HEK293 (cell line): ENCODE measurements at regions not wholly inside any gene's neighbourhood (a gene's known extent, or its start where the extent isn't known, plus 50 kb on each side); places are given as distances from the start of the nearest gene placed in this dataset.
A peak's percentile ranks its signal among the peaks of the same experiment; 100 is the strongest.

ENCODE experiments used
- EGR2 ChIP-seq: fragments of 450-650 bp; formaldehyde crosslinking; IDR thresholded peaks from 2 replicates; pipeline ENCODE4 v1.5.1; 2016; ENCODE audit warnings: low read depth, missing biosample characterization, missing genetic modification characterization
- GLIS2 ChIP-seq: fragments of 450-650 bp; formaldehyde crosslinking; IDR thresholded peaks from 2 replicates; pipeline ENCODE4 v1.5.1; 2016; ENCODE audit warnings: missing biosample characterization, missing genetic modification characterization
- HOXD13 ChIP-seq: sonication (generic); formaldehyde crosslinking; IDR thresholded peaks from 2 replicates; pipeline ENCODE4 v1.8.0; 2022; ENCODE audit warnings: missing genetic modification reagents, borderline replicate concordance
- SP7 ChIP-seq: fragments of 450-650 bp; formaldehyde crosslinking; IDR thresholded peaks from 2 replicates; pipeline ENCODE4 v1.5.1; 2016; ENCODE audit warnings: missing biosample characterization, missing genetic modification characterization
- YY1 ChIP-seq: fragments of 450-650 bp; formaldehyde crosslinking; IDR thresholded peaks from 2 replicates; pipeline ENCODE4 v1.5.1; 2018; ENCODE audit warnings: missing biosample characterization, missing genetic modification characterization
- ZBTB7A ChIP-seq: fragments of 450-650 bp; formaldehyde crosslinking; IDR thresholded peaks from 2 replicates; pipeline ENCODE4 v1.5.1; 2016; ENCODE audit warnings: low read depth, missing biosample characterization, missing genetic modification characterization
- ZNF155 ChIP-seq: fragments of 450-650 bp; formaldehyde crosslinking; IDR thresholded peaks from 2 replicates; pipeline ENCODE4 v1.5.1; 2016; ENCODE audit warnings: missing biosample characterization, missing genetic modification characterization
- ZNF23 ChIP-seq: fragments of 450-650 bp; formaldehyde crosslinking; IDR thresholded peaks from 2 replicates; pipeline ENCODE4 v1.5.1; 2016; ENCODE audit warnings: missing biosample characterization, missing genetic modification characterization, borderline replicate concordance
- ZNF266 ChIP-seq: fragments of 450-650 bp; formaldehyde crosslinking; IDR thresholded peaks from 2 replicates; pipeline ENCODE4 v1.5.1; 2016; ENCODE audit warnings: missing biosample characterization, missing genetic modification characterization, low read depth
- ZNF37A ChIP-seq: fragments of 450-650 bp; IDR thresholded peaks from 2 replicates; pipeline ENCODE4 v1.5.1; 2018; ENCODE audit warnings: missing biosample characterization, missing genetic modification characterization
- ZNF416 ChIP-seq: fragments of 450-650 bp; formaldehyde crosslinking; IDR thresholded peaks from 2 replicates; pipeline ENCODE4 v1.5.1; 2016; ENCODE audit warnings: missing biosample characterization, missing genetic modification characterization
- ZNF426 ChIP-seq: fragments of 450-650 bp; formaldehyde crosslinking; IDR thresholded peaks from 2 replicates; pipeline ENCODE4 v1.5.1; 2017; ENCODE audit warnings: missing biosample characterization, missing genetic modification characterization, mild to moderate bottlenecking, inconsistent platforms, moderate library complexity
- ZNF48 ChIP-seq: fragments of 450-650 bp; formaldehyde crosslinking; IDR thresholded peaks from 2 replicates; pipeline ENCODE4 v1.5.1; 2016; ENCODE audit warnings: missing biosample characterization, missing genetic modification characterization
- ZNF510 ChIP-seq: fragments of 450-650 bp; formaldehyde crosslinking; IDR thresholded peaks from 2 replicates; pipeline ENCODE4 v1.5.1; 2018; ENCODE audit warnings: mild to moderate bottlenecking, missing genetic modification characterization, missing biosample characterization; ENCODE audit not compliant: insufficient replicate concordance
- ZNF555 ChIP-seq: fragments of 450-650 bp; formaldehyde crosslinking; conservative IDR thresholded peaks from 2 replicates; pipeline ENCODE4 v1.5.1; 2017; ENCODE audit warnings: missing biosample characterization, mild to moderate bottlenecking, missing genetic modification characterization, inconsistent platforms
- ZNF596 ChIP-seq: fragments of 450-650 bp; IDR thresholded peaks from 2 replicates; pipeline ENCODE4 v1.5.0; 2018; ENCODE audit warnings: missing biosample characterization, mild to moderate bottlenecking, missing genetic modification characterization, moderate library complexity
- ZNF600 ChIP-seq: fragments of 450-650 bp; formaldehyde crosslinking; IDR thresholded peaks from 2 replicates; pipeline ENCODE4 v1.5.1; 2016; ENCODE audit warnings: missing biosample characterization, missing genetic modification characterization
- ZNF621 ChIP-seq: fragments of 450-650 bp; formaldehyde crosslinking; IDR thresholded peaks from 2 replicates; pipeline ENCODE4 v1.5.1; 2017; ENCODE audit warnings: missing biosample characterization, missing genetic modification characterization
- ZNF623 ChIP-seq: fragments of 450-650 bp; formaldehyde crosslinking; IDR thresholded peaks from 2 replicates; pipeline ENCODE4 v1.5.1; 2016; ENCODE audit warnings: missing biosample characterization, missing genetic modification characterization
- ZNF701 ChIP-seq: fragments of 450-650 bp; formaldehyde crosslinking; IDR thresholded peaks from 2 replicates; pipeline ENCODE4 v1.5.1; 2016; ENCODE audit warnings: missing biosample characterization, missing genetic modification characterization
- ZNF747 ChIP-seq: fragments of 450-650 bp; formaldehyde crosslinking; IDR thresholded peaks from 2 replicates; pipeline ENCODE4 v1.5.1; 2016; ENCODE audit warnings: missing biosample characterization, missing genetic modification characterization
- TF ChIP-seq, protein P1 (sequence below): fragments of 450-650 bp; formaldehyde crosslinking; IDR thresholded peaks from 2 replicates; pipeline ENCODE4 v1.5.1; 2016; ENCODE audit warnings: missing biosample characterization, missing genetic modification characterization
- TF ChIP-seq, protein P2 (sequence below): fragments of 450-650 bp; formaldehyde crosslinking; optimal IDR thresholded peaks from 2 replicates; pipeline ENCODE3; 2016; ENCODE audit warnings: missing biosample characterization, mild to moderate bottlenecking, missing genetic modification characterization
- TF ChIP-seq, protein P3 (sequence below): fragments of 450-650 bp; formaldehyde crosslinking; IDR thresholded peaks from 2 replicates; pipeline ENCODE4 v1.5.1; 2016; ENCODE audit warnings: missing biosample characterization, missing genetic modification characterization
- TF ChIP-seq, protein P4 (sequence below): fragments of 450-650 bp; formaldehyde crosslinking; IDR thresholded peaks from 2 replicates; pipeline ENCODE4 v1.5.1; 2016; ENCODE audit warnings: missing biosample characterization, missing genetic modification characterization
- TF ChIP-seq, protein P5 (sequence below): fragments of 450-650 bp; IDR thresholded peaks from 2 replicates; pipeline ENCODE4 v1.5.1; 2018; ENCODE audit warnings: missing biosample characterization, missing genetic modification characterization
- TF ChIP-seq, protein P6 (sequence below): fragments of 450-650 bp; formaldehyde crosslinking; IDR thresholded peaks from 2 replicates; pipeline ENCODE4 v1.5.1; 2017; ENCODE audit warnings: missing biosample characterization, missing genetic modification characterization
- TF ChIP-seq, protein P7 (sequence below): fragments of 450-650 bp; formaldehyde crosslinking; IDR thresholded peaks from 2 replicates; pipeline ENCODE4 v1.5.1; 2017; ENCODE audit warnings: missing biosample characterization, missing genetic modification characterization

DNA sequence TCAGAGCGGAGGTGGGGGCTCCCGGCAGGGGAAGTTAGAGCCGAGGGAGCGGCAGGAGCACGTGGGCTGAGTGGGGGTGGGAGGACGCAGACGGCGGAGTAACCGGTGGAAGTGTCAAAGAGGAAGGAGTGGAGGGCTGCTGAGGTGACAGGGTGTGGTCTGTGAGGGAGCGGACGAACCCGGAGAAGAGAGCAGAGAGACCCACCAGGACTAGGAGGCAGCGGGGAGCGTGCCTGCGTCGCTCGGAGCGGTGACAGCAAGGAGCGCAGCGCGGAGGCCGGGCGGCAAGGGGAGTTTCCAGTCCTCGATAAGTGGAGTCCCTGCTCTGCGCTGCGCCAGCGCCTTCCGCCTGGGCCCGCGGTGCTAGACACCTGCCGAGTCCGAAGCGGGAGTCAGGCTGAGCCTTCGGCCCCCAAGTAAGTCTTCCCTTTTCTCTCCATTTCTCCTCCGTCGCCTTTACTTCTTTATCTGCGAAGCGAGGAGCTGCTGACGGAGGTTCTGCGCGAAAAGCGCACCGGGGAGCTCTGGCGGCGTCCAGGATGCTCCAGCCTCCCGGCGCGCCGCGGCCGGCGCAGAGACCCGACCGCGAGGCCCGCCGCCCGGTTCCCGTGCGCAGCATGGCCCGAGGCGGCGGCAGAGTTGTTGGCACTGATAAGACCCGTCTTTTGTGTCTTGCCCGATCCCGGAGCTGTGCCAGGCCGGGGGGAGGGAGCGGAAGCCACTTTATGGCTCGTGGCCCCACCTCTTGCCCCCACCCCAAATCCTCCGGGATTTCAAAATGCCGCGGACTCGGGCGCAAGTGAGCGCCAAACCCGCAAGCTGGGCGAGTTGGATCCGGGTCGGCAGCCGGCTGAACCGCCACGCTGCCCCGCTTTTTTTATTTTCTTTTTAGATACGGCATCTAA, 533.0 kb upstream of the SEMA6D start (continued):
- no peak for TF ChIP-seq ZNF623 (tag by site-specific recombination)
- TF ChIP-seq ZNF510 (tag by site-specific recombination), result no peak
- TF ChIP-seq ZNF747 (tag by site-specific recombination), result no peak
- peak; percentile 56; the same call in 1 of the 2 replicates for TF ChIP-seq GLIS2
- no peak for TF ChIP-seq ZNF416
- no peak for TF ChIP-seq ZBTB7A (tag by site-specific recombination)
- peak; percentile 37; the same call in 1 of the 2 replicates for TF ChIP-seq SP7 (tag by site-specific recombination)
- TF ChIP-seq ZNF155 (tag by site-specific recombination), result no peak
- TF ChIP-seq, protein P1, sequence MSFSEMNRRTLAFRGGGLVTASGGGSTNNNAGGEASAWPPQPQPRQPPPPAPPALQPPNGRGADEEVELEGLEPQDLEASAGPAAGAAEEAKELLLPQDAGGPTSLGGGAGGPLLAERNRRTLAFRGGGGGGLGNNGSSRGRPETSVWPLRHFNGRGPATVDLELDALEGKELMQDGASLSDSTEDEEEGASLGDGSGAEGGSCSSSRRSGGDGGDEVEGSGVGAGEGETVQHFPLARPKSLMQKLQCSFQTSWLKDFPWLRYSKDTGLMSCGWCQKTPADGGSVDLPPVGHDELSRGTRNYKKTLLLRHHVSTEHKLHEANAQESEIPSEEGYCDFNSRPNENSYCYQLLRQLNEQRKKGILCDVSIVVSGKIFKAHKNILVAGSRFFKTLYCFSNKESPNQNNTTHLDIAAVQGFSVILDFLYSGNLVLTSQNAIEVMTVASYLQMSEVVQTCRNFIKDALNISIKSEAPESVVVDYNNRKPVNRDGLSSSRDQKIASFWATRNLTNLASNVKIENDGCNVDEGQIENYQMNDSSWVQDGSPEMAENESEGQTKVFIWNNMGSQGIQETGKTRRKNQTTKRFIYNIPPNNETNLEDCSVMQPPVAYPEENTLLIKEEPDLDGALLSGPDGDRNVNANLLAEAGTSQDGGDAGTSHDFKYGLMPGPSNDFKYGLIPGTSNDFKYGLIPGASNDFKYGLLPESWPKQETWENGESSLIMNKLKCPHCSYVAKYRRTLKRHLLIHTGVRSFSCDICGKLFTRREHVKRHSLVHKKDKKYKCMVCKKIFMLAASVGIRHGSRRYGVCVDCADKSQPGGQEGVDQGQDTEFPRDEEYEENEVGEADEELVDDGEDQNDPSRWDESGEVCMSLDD (tag by site-specific recombination), result no peak
- TF ChIP-seq ZNF596, result no peak
- no peak for TF ChIP-seq ZNF48
- no peak for TF ChIP-seq ZNF23
- no peak for TF ChIP-seq ZNF600 (tag by site-specific recombination)
- TF ChIP-seq, protein P2, sequence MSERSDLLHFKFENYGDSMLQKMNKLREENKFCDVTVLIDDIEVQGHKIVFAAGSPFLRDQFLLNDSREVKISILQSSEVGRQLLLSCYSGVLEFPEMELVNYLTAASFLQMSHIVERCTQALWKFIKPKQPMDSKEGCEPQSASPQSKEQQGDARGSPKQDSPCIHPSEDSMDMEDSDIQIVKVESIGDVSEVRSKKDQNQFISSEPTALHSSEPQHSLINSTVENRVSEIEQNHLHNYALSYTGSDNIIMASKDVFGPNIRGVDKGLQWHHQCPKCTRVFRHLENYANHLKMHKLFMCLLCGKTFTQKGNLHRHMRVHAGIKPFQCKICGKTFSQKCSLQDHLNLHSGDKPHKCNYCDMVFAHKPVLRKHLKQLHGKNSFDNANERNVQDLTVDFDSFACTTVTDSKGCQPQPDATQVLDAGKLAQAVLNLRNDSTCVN (tag by site-specific recombination), result peak; percentile 70
- TF ChIP-seq ZNF266 (tag by site-specific recombination), result no peak
- no peak for TF ChIP-seq ZNF555 (tag by site-specific recombination)
- TF ChIP-seq, protein P3, sequence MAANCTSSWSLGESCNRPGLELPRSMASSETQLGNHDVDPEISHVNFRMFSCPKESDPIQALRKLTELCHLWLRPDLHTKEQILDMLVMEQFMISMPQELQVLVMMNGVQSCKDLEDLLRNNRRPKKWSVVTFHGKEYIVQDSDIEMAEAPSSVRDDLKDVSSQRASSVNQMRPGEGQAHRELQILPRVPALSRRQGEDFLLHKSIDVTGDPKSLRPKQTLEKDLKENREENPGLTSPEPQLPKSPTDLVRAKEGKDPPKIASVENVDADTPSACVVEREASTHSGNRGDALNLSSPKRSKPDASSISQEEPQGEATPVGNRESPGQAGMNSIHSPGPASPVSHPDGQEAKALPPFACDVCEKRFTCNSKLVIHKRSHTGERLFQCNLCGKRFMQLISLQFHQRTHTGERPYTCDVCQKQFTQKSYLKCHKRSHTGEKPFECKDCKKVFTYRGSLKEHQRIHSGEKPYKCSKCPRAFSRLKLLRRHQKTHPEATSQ (tag by site-specific recombination), result peak; percentile 46; the same call in 1 of the 2 replicates
- TF ChIP-seq YY1 (tag by site-specific recombination), result no peak; the same call in 1 of the 2 replicates
- TF ChIP-seq, protein P4, sequence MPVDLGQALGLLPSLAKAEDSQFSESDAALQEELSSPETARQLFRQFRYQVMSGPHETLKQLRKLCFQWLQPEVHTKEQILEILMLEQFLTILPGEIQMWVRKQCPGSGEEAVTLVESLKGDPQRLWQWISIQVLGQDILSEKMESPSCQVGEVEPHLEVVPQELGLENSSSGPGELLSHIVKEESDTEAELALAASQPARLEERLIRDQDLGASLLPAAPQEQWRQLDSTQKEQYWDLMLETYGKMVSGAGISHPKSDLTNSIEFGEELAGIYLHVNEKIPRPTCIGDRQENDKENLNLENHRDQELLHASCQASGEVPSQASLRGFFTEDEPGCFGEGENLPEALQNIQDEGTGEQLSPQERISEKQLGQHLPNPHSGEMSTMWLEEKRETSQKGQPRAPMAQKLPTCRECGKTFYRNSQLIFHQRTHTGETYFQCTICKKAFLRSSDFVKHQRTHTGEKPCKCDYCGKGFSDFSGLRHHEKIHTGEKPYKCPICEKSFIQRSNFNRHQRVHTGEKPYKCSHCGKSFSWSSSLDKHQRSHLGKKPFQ, result no peak
- no peak for TF ChIP-seq ZNF37A (tag by site-specific recombination)
- TF ChIP-seq ZNF426 (tag by site-specific recombination), result no peak
- TF ChIP-seq HOXD13, result no peak
- TF ChIP-seq, protein P5, sequence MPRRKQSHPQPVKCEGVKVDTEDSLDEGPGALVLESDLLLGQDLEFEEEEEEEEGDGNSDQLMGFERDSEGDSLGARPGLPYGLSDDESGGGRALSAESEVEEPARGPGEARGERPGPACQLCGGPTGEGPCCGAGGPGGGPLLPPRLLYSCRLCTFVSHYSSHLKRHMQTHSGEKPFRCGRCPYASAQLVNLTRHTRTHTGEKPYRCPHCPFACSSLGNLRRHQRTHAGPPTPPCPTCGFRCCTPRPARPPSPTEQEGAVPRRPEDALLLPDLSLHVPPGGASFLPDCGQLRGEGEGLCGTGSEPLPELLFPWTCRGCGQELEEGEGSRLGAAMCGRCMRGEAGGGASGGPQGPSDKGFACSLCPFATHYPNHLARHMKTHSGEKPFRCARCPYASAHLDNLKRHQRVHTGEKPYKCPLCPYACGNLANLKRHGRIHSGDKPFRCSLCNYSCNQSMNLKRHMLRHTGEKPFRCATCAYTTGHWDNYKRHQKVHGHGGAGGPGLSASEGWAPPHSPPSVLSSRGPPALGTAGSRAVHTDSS (tag by site-specific recombination), result no peak
- TF ChIP-seq ZNF701 (tag by site-specific recombination), result no peak
- TF ChIP-seq, protein P6, sequence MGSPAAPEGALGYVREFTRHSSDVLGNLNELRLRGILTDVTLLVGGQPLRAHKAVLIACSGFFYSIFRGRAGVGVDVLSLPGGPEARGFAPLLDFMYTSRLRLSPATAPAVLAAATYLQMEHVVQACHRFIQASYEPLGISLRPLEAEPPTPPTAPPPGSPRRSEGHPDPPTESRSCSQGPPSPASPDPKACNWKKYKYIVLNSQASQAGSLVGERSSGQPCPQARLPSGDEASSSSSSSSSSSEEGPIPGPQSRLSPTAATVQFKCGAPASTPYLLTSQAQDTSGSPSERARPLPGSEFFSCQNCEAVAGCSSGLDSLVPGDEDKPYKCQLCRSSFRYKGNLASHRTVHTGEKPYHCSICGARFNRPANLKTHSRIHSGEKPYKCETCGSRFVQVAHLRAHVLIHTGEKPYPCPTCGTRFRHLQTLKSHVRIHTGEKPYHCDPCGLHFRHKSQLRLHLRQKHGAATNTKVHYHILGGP (tag by site-specific recombination), result no peak
- TF ChIP-seq, protein P7, sequence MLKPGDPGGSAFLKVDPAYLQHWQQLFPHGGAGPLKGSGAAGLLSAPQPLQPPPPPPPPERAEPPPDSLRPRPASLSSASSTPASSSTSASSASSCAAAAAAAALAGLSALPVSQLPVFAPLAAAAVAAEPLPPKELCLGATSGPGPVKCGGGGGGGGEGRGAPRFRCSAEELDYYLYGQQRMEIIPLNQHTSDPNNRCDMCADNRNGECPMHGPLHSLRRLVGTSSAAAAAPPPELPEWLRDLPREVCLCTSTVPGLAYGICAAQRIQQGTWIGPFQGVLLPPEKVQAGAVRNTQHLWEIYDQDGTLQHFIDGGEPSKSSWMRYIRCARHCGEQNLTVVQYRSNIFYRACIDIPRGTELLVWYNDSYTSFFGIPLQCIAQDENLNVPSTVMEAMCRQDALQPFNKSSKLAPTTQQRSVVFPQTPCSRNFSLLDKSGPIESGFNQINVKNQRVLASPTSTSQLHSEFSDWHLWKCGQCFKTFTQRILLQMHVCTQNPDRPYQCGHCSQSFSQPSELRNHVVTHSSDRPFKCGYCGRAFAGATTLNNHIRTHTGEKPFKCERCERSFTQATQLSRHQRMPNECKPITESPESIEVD (tag by site-specific recombination), result no peak
- no peak for TF ChIP-seq ZNF621 (tag by site-specific recombination)
- TF ChIP-seq EGR2, result peak; percentile 80
